ENCODE measurements at regions not wholly inside any gene's neighbourhood (a gene's known extent, or its start where the extent isn't known, plus 50 kb on each side); places are given as distances from the start of the nearest gene placed in this dataset.

GRCh38 chr4:37126051-37126450, 118.5 kb upstream of the NWD2 start:
- TF ChIP-seq CTCF (conservative IDR thresholded peaks at IDR 0.05) (no peak), EZH2 (IDR thresholded peaks at IDR 0.05; ENCODE audit: low read depth) (no peak)

Measured in PC-9 (cell line).